ENCODE measurements at regions not wholly inside any gene's neighbourhood (a gene's known extent, or its start where the extent isn't known, plus 50 kb on each side); places are given as distances from the start of the nearest gene placed in this dataset.

GRCh38 chr4:175531405-175532091 is 280.5 kb downstream of the GPM6A start:
- TF ChIP-seq CREB1 (CRISPR knock-in tag; IDR thresholded peaks at IDR 0.05): no peak
- TF ChIP-seq CTCF (IDR thresholded peaks at IDR 0.05): no peak
- TF ChIP-seq NR2C2 (CRISPR knock-in tag; IDR thresholded peaks at IDR 0.05): no peak
- no peak for TF ChIP-seq SP1 (CRISPR knock-in tag; conservative IDR thresholded peaks at IDR 0.05)
- TF ChIP-seq, protein P1, sequence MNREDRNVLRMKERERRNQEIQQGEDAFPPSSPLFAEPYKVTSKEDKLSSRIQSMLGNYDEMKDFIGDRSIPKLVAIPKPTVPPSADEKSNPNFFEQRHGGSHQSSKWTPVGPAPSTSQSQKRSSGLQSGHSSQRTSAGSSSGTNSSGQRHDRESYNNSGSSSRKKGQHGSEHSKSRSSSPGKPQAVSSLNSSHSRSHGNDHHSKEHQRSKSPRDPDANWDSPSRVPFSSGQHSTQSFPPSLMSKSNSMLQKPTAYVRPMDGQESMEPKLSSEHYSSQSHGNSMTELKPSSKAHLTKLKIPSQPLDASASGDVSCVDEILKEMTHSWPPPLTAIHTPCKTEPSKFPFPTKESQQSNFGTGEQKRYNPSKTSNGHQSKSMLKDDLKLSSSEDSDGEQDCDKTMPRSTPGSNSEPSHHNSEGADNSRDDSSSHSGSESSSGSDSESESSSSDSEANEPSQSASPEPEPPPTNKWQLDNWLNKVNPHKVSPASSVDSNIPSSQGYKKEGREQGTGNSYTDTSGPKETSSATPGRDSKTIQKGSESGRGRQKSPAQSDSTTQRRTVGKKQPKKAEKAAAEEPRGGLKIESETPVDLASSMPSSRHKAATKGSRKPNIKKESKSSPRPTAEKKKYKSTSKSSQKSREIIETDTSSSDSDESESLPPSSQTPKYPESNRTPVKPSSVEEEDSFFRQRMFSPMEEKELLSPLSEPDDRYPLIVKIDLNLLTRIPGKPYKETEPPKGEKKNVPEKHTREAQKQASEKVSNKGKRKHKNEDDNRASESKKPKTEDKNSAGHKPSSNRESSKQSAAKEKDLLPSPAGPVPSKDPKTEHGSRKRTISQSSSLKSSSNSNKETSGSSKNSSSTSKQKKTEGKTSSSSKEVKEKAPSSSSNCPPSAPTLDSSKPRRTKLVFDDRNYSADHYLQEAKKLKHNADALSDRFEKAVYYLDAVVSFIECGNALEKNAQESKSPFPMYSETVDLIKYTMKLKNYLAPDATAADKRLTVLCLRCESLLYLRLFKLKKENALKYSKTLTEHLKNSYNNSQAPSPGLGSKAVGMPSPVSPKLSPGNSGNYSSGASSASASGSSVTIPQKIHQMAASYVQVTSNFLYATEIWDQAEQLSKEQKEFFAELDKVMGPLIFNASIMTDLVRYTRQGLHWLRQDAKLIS (CRISPR knock-in tag; IDR thresholded peaks at IDR 0.05; ENCODE audit: borderline replicate concordance): no peak
- no peak for TF ChIP-seq E2F1 (CRISPR knock-in tag; IDR thresholded peaks at IDR 0.05)
- TF ChIP-seq ZNF423 (CRISPR knock-in tag; IDR thresholded peaks at IDR 0.05): no peak
- TF ChIP-seq IRF2 (CRISPR knock-in tag; IDR thresholded peaks at IDR 0.05; ENCODE audit: borderline replicate concordance, low read depth): no peak
- no peak for TF ChIP-seq ZNF121 (CRISPR knock-in tag; IDR thresholded peaks at IDR 0.05)
- TF ChIP-seq ZBTB21 (CRISPR knock-in tag; IDR thresholded peaks at IDR 0.05; ENCODE audit: borderline replicate concordance): no peak

Measured in WTC11 (cell line).